Fibroblast of skin of left quadriceps (primary cell): ENCODE measurements at regions not wholly inside any gene's neighbourhood (a gene's known extent, or its start where the extent isn't known, plus 50 kb on each side); places are given as distances from the start of the nearest gene placed in this dataset.
A peak's percentile ranks its signal among the peaks of the same experiment; 100 is the strongest.
"Not testable (repeated sequence)": the region's sequence is repeated elsewhere in the genome, so short reads cannot be mapped to it uniquely, and the experiment has no call there.

Experiments used
- DNase-seq, 2 experiments: peaks; one replicate each; pipeline ENCODE4 v3.0.0-alpha.2; 2013; ENCODE audit warnings: low read depth in 2 of 2

DNA sequence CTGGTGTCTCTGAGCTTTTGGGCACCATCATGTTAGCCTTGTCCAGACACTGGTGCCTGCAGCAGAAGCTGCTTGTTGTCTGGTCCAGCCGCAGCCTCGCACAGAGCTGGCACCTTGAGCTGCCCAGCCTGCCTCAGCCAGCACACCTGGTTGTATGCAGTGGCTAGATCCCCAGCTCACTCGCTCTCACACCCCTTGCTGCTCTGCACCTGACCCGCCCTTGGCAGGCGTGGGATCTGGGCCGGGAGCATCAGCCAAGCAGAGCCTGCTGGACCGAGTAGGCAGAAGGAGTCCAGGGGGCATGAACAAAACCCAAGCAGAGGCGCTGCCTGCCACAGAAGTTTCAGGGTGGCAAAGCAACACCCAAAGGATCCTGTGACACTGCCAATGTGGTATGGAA lies 79.7 kb upstream of the ITGB1 start:
- no peak for DNase-seq

- no peak for DNase-seq
Measured at GRCh38 chr10:33036670-33037069, 78.6 kb upstream of the ITGB1 start.

GRCh38 chr10:33035411-33035810 lies 77.4 kb upstream of the ITGB1 start:
- no peak for DNase-seq

GRCh38 chr10:33034931-33035330 lies 76.9 kb upstream of the ITGB1 start:
- no peak for DNase-seq

- DNase-seq, result peak; percentile 42 to 46
Measured at GRCh38 chr10:33032654-33033151, 74.7 kb upstream of the ITGB1 start.

GRCh38 chr10:33031815-33032653 lies 74.0 kb upstream of the ITGB1 start:
- DNase-seq, result no peak

DNA sequence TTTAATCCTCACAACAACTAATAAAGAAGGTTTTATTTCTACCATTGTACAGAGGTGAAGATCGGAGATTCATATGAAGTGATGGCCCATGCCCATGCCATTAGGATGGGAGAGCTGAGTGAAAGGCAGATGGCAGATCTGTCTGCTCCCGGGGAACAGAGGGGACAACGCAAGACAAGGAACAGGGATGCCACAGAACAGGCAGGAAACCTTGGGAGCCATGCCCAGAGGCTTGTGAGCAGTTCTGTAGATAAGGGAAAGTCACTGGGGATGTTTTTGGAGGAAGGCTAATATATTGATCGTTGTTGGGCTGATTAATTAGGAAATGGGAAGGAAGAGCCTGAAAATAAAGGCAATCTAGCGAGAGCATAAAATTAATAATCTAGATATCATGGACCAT lies 73.1 kb upstream of the ITGB1 start:
- no peak for DNase-seq

DNA sequence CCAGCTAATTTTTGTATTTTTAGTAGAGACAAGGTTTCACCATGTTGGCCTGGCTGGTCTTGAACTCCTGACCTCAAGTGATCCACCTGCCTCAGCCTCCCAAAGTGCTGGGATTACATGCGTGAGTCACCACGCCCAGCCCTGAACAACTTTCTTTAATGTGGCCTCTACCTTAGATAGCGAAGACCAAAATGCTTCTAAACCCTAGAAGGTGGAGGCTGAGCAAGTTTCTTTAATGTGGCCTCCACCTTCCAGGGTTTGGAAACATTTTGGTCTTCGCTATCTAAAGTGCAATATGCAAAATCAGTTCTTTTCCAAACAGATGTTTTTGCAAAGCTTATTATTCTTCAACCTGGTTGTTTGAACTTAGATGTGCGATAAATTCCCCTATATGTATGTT lies 70.5 kb upstream of the ITGB1 start:
- not testable (repeated sequence) for DNase-seq

DNA sequence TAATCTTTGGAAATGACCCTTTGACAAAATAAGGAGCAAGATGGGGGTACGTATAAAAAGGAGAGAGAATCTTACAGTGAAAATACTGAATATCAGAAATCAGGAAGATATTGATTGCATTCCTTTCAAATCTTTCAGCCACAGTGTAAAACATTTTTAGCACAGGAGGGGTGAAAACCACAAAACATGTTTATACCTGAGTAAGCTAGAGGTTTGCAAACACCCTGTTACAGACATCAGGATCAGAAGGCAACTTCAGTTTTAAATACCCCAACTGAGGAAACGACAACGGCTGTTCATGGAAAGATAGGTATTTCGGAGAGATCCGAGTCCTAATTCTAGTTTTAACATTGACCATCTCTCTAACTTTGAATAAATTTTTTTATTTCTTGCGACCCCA lies 69.1 kb upstream of the ITGB1 start:
- DNase-seq, result no peak

- DNase-seq, result no peak
Measured at GRCh38 chr10:33026422-33026821, 68.4 kb upstream of the ITGB1 start.

GRCh38 chr10:33025910-33026309 lies 67.9 kb upstream of the ITGB1 start:
- no peak for DNase-seq

DNA sequence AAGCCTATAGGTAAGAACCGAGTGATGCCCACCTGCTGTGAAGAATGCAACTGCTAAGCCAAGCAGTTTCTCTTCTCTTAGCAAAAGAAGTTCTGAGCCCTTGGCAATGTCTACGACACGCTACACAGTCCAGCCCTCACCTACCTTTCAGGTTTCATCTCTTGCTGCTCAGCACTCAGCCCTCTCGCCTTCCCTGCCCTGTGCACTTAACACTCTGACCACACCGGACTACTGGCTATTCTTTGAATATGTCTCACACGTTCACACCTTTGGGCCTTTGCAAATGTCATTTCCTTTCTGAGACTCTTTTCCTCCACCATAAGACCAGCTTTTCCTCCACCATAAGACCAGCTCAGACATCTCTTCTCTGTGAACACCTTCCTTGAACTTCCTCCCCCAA lies 67.0 kb upstream of the ITGB1 start:
- DNase-seq, result no peak

DNA sequence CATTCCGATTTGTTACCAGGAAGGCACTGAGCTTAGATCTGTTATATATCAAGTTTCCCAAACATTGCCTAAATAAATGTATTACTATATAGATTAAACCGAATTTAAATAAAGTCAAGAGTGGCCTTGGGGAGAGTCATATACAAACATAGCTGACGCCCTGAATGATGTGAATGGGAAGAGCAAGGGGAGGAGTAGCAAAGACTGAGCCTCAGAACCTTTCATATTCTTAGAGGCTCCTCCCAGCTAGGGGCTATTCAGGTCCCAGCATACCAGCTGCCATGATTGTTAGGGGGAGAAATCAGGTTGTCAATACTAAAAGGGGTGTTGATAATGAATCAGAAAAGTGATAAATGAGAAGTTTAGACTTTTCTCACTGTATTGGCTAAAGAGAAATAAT lies 64.7 kb upstream of the ITGB1 start:
- no peak for DNase-seq

- no peak for DNase-seq
Measured at GRCh38 chr10:33022090-33022489, 64.1 kb upstream of the ITGB1 start.

- no peak for DNase-seq
Measured at GRCh38 chr10:33016988-33017387, 59.0 kb upstream of the ITGB1 start.

- peak in 1 of 2 experiments; percentile 34 for DNase-seq
Measured at GRCh38 chr10:33015761-33016547, 57.9 kb upstream of the ITGB1 start.

- DNase-seq, result not testable (repeated sequence)
Measured at GRCh38 chr10:33013331-33013730, 55.3 kb upstream of the ITGB1 start.

- no peak for DNase-seq
Measured at GRCh38 chr10:33012306-33012705, 54.3 kb upstream of the ITGB1 start.

GRCh38 chr10:33010132-33011037 lies 52.4 kb upstream of the ITGB1 start:
- peak; percentile 89 to 90 for DNase-seq

DNA sequence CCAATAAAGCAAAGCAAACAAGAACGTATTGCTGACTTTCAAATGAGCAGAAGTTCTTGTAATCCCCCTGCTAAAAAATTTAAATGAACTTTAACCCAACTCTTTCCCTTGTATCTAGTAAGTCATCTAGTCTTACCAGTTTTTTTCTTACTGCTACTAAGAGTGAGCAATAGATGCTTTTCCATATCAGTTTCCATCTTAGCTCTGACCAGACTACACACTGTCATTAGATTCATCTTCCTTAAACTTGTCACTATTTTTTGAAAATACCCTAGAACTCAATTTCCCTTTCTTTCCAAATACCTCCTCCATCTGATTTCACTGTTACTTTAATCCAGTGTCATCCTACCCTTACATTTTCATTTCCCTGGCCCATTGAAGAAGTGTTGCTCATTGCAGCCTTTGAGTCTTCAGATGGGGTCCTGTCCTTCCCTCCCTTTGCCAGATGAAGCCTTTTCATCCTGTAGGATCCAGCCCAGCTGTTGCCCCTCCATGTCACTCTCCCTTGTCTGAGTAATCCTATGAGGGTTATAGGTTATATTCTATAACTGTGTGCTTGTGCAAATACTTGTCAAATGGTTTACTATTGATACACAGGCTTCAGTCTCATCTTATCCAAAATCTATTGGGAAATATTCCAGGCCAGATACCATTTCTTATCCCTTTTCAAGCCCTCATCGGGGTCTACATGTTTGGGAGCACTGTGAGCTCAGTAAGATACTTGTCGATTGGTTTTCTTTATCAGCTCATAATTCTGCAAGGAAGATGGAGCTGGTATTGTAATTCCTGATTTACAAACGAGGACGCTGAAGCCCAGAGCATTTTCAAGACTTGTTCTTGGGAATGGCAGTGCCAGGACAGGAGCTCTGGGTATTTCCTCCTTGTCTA lies 51.5 kb upstream of the ITGB1 start:
- no peak for DNase-seq
